Epithelial cell of esophagus (primary cell): ENCODE measurements at regions not wholly inside any gene's neighbourhood (a gene's known extent, or its start where the extent isn't known, plus 50 kb on each side); places are given as distances from the start of the nearest gene placed in this dataset.

ENCODE experiments used
- DNase-seq: peaks from one replicate; pipeline ENCODE4 v3.0.0; 2010; ENCODE audit warnings: low read depth
- H3K4me3 ChIP-seq: 2 replicates; pipeline ENCODE4 v1.5.1; 2011; ENCODE audit warnings: mild to moderate bottlenecking, low read length, control low read depth
- CTCF ChIP-seq: IDR thresholded peaks from 2 replicates; pipeline ENCODE4 v1.5.1; 2011; ENCODE audit warnings: low read depth, mild to moderate bottlenecking, low read length, control low read depth, inconsistent platforms; ENCODE audit not compliant: insufficient read depth; ENCODE audit errors: missing control alignments

DNA sequence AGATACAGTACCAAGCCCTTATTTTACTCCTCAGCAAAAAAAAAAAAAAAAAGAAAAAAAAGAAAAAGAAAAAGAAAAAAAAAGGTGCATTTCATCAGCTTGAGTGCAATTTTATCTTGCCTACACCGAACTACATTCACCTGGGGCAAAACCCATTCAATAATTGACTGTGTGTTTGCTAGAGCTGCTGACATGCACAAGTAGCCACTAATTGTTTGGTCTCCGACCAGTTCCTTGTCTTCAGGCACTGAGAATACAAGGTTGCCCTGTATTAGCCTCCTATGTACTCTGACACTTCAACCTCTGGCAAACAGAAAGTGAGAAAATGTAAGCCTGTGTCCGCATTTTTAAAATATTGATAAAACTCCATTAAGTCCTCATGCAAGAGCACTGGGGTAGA is 1579.4 kb upstream of the LRRTM3 start:
- no peak for DNase-seq

DNA sequence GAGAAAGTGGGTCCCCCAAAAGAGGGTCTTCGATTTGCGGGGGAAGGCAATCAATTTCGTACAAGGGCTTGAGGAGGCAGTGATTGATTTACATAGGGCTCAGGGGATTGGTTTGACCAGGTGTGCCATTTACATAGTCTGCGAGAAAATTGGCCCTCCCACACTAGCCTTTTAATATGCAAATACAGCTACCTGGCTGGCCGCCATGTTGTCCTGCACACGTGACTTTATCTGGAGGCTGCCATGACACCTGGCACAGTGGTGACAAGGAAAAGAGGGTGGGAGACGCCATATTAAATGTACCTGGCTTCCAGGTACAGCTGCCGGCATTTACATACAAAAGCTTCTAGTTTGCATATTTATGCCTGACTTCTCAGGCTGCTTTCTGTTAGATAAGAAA is 1577.2 kb upstream of the LRRTM3 start:
- H3K4me3 ChIP-seq, result no peak overlapping the region
- TF ChIP-seq CTCF, result no peak
- no peak for DNase-seq

More for the DNA sequence above, 1579.4 kb upstream of the LRRTM3 start:
- TF ChIP-seq CTCF, result no peak
- H3K4me3 ChIP-seq, result no peak overlapping the region

- DNase-seq, result no peak
- no peak overlapping the region for H3K4me3 ChIP-seq
- TF ChIP-seq CTCF, result no peak
These were observed 1575.2 kb upstream of the LRRTM3 start for GRCh38 chr10:65350611-65351010.

DNA sequence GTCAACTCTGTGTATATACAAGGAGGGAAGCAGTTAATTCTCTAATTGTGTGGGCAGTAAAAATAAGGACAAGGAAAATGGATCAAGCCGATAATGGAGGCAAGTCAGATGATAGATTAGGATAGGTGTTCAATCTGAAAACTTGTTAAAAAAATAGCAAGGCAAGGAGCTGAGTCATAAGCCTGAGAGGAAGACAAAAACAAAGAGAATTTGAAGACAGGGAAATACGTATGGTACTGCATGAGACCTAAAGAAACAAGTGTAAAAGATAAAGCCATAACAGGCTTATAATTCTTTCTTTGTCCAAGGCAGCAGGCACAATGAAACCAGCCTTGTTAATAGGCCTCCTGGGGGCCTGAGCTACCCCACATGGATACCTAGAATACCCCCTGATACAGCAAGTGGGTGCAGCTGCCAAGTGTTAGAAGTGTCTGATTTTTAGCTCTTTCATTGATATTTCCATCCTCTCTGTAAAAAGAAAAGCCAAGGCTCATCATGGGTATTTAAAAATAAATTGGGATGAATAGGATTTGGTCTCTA is 1570.6 kb upstream of the LRRTM3 start:
- TF ChIP-seq CTCF, result no peak
- no peak overlapping the region for H3K4me3 ChIP-seq
- no peak for DNase-seq

- H3K4me3 ChIP-seq, result no peak overlapping the region
- DNase-seq, result peak; percentile 35
- TF ChIP-seq CTCF, result peak; percentile 80
These were observed 1567.3 kb upstream of the LRRTM3 start for GRCh38 chr10:65358565-65358964.

- no peak for TF ChIP-seq CTCF
- no peak for DNase-seq
- no peak overlapping the region for H3K4me3 ChIP-seq
These were observed 1565.3 kb upstream of the LRRTM3 start for GRCh38 chr10:65360497-65360896.

GRCh38 chr10:65365878-65366277 is 1560.0 kb upstream of the LRRTM3 start:
- DNase-seq, result peak; percentile 4
- TF ChIP-seq CTCF, result no peak

More at GRCh38 chr10:65365878-65366277, 1560.0 kb upstream of the LRRTM3 start:
- H3K4me3 ChIP-seq, result no peak overlapping the region
